Ascending aorta (tissue), 2 donors: ENCODE measurements at regions not wholly inside any gene's neighbourhood (a gene's known extent, or its start where the extent isn't known, plus 50 kb on each side); places are given as distances from the start of the nearest gene placed in this dataset.

Experiments
- DNase-seq, 2 donors: peaks; one replicate each; pipeline ENCODE4 v3.0.0-alpha.2; 2019; ENCODE audit warnings: low spot score in 2 of 2
- H3K27ac ChIP-seq, 2 donors: fragments of 200-600 bp; sonication (generic); one replicate each; pipeline ENCODE4 v1.5.1; 2016 to 2017; ENCODE audit warnings: mild to moderate bottlenecking in 1 of 2
- H3K27me3 ChIP-seq: fragments of 200-600 bp; sonication (generic); one replicate; pipeline ENCODE4 v1.5.1; 2017
- H3K36me3 ChIP-seq, 2 donors: fragments of 200-600 bp; sonication (generic); one replicate each; pipeline ENCODE4 v1.5.1; 2016
- H3K4me1 ChIP-seq, 2 donors: fragments of 200-600 bp; sonication (generic); one replicate each; pipeline ENCODE4 v1.5.1; 2016 to 2017; ENCODE audit warnings: mild to moderate bottlenecking in 1 of 2
- H3K4me3 ChIP-seq, 2 donors: fragments of 200-600 bp; sonication (generic); one replicate each; pipeline ENCODE4 v1.5.1; 2016 to 2017; ENCODE audit warnings: mild to moderate bottlenecking in 1 of 2
- H3K9me3 ChIP-seq, 2 donors: fragments of 200-600 bp; sonication (generic); one replicate each; pipeline ENCODE4 v1.5.1; 2016
- intact Hi-C: fragments of 100-400 bp; cut with DNase I; formaldehyde crosslinking; loops from one replicate; pipeline ENCODE4 v1.15.1; 2023
- TF ChIP-seq, protein P1 (sequence below), 3 experiments: fragments of 200-600 bp in 2 of 3; fragments of 450-650 bp in 1 of 3; sonication (generic) in 2 of 3; IDR thresholded peaks; one replicate each; pipeline ENCODE4 v1.5.1; 2016 to 2019; ENCODE audit warnings: antibody characterized with exemption in 3 of 3, mild to moderate bottlenecking in 1 of 3, moderate library complexity in 1 of 3

DNA sequence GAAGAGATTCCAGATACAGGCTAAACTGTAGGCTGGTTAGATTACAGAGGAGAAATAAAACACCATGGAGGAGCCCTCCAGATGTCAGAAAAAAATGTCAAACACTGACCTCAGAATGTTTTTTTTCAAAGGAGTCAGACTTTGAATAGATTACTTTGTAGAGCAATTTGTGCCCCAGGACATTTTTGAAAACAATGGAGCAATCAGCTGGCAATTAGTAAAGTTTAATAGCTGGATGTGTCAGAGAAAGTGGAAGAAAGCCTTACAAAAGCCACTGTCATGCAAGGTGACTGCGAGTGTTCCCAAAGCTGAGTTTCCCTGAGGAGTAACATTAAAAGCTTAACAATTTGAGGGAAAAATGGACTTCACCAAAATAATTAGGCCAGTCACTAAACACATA, 417.8 kb upstream of the CTNND2 start:
- no peaks in the 10 kb centered on the region for H3K36me3 ChIP-seq
- H3K27me3 ChIP-seq = no peaks in the 10 kb centered on the region
- H3K27ac ChIP-seq = no peak overlapping the region
- H3K9me3 ChIP-seq = no peaks in the 10 kb centered on the region
- no peak for DNase-seq
- no peaks in the 10 kb centered on the region for H3K4me1 ChIP-seq
- intact Hi-C loops = no loop called here
- no peak overlapping the region for H3K4me3 ChIP-seq
- TF ChIP-seq, protein P1, sequence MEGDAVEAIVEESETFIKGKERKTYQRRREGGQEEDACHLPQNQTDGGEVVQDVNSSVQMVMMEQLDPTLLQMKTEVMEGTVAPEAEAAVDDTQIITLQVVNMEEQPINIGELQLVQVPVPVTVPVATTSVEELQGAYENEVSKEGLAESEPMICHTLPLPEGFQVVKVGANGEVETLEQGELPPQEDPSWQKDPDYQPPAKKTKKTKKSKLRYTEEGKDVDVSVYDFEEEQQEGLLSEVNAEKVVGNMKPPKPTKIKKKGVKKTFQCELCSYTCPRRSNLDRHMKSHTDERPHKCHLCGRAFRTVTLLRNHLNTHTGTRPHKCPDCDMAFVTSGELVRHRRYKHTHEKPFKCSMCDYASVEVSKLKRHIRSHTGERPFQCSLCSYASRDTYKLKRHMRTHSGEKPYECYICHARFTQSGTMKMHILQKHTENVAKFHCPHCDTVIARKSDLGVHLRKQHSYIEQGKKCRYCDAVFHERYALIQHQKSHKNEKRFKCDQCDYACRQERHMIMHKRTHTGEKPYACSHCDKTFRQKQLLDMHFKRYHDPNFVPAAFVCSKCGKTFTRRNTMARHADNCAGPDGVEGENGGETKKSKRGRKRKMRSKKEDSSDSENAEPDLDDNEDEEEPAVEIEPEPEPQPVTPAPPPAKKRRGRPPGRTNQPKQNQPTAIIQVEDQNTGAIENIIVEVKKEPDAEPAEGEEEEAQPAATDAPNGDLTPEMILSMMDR (IDR thresholded peaks at IDR 0.05) = no peak

DNA sequence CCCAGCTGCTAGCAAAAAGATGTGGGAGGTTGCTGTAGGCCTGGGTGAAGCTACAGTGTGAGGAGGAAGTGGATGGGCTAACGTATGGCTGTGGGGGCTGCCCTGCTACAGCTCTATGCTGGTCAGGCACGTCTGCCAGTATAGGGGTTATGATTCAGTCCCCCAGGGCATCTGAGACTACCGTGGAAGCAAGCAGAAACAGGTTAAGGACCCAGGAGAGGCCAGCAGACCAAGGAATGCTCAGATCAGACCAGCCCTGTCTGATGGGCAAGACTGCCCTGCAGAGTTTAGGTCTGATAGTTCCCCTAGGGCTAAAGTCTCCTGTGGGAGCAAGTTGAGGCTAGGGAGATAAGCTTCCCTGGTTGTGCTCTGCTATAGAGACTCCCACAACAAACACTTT, 416.1 kb upstream of the CTNND2 start:
- TF ChIP-seq, protein P1 (IDR thresholded peaks at IDR 0.05) = no peak
- Histone ChIP-seq H3K27me3 (no peaks in the 10 kb centered on the region), H3K4me1 (no peaks in the 10 kb centered on the region), H3K36me3 (no peaks in the 10 kb centered on the region), H3K9me3 (no peaks in the 10 kb centered on the region), H3K4me3 (no peak overlapping the region), H3K27ac (no peak overlapping the region)
- intact Hi-C loops = no loop called here
- no peak for DNase-seq

DNA sequence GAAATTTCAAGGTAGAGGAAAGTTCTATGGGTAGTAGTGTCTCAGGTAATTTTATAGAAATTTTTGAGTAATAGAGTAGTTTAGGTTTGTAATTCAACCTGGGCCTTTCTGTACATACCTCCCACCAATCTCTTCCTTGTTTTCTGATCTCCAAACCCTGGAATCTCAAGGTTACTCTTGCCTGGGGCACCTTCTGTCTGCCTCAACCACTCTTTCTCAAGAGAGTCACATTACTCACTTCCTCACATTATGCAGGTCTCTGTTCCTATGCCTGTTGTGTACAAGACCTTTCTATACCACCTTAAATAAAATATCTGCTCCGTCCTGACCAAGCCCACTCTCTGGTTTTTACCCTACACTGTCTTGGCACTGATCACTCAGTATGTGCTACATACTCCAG, 412.6 kb upstream of the CTNND2 start:
- intact Hi-C loops = no loop called here
- no peaks in the 10 kb centered on the region for H3K9me3 ChIP-seq
- TF ChIP-seq, protein P1 (IDR thresholded peaks at IDR 0.05) = no peak
- H3K36me3 ChIP-seq = no peaks in the 10 kb centered on the region
- H3K27ac ChIP-seq = no peak overlapping the region
- H3K27me3 ChIP-seq = no peaks in the 10 kb centered on the region
- no peaks in the 10 kb centered on the region for H3K4me1 ChIP-seq
- no peak overlapping the region for H3K4me3 ChIP-seq
- DNase-seq = no peak

GRCh38 chr5:12315461-12315860, 411.2 kb upstream of the CTNND2 start:
- Histone ChIP-seq H3K27me3 (no peaks in the 10 kb centered on the region), H3K4me3 (no peak overlapping the region), H3K27ac (no peak overlapping the region), H3K9me3 (no peaks in the 10 kb centered on the region), H3K4me1 (no peaks in the 10 kb centered on the region), H3K36me3 (no peaks in the 10 kb centered on the region)
- intact Hi-C loops = no loop called here
- DNase-seq = no peak
- TF ChIP-seq, protein P1 (IDR thresholded peaks at IDR 0.05) = no peak

DNA sequence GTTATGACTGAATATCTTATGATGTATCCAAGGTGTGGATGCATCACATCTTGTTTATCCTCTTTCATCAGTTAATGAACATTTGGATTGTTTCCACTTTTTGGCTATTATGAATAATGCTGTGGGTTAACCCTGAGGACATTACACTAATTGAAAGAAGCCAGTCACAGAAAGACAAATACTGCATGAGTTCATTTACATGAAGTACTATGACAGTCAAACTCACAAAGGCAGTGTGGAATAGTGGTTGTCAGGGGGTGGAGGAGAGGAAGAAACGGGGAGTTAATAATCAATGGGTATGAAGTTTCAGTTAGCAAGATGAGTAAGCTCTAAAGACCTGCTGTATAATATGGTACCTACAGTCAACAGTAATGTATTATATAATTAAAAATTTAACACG, 409.4 kb upstream of the CTNND2 start:
- Histone ChIP-seq H3K4me3 (no peak overlapping the region), H3K27me3 (no peaks in the 10 kb centered on the region), H3K36me3 (no peaks in the 10 kb centered on the region), H3K4me1 (no peaks in the 10 kb centered on the region), H3K27ac (no peak overlapping the region), H3K9me3 (no peaks in the 10 kb centered on the region)
- intact Hi-C loops = no loop called here
- no peak for DNase-seq
- TF ChIP-seq, protein P1 (IDR thresholded peaks at IDR 0.05) = no peak

- H3K36me3 ChIP-seq = no peaks in the 10 kb centered on the region
- no peak overlapping the region for H3K27ac ChIP-seq
- DNase-seq = no peak
- no peaks in the 10 kb centered on the region for H3K4me1 ChIP-seq
- no peaks in the 10 kb centered on the region for H3K27me3 ChIP-seq
- intact Hi-C loops = no loop called here
- H3K4me3 ChIP-seq = no peak overlapping the region
- H3K9me3 ChIP-seq = no peaks in the 10 kb centered on the region
- TF ChIP-seq, protein P1 (IDR thresholded peaks at IDR 0.05) = no peak
Observed at GRCh38 chr5:12312343-12312742, 408.1 kb upstream of the CTNND2 start.
